ENCODE measurements at regions not wholly inside any gene's neighbourhood (a gene's known extent, or its start where the extent isn't known, plus 50 kb on each side); places are given as distances from the start of the nearest gene placed in this dataset.

DNA sequence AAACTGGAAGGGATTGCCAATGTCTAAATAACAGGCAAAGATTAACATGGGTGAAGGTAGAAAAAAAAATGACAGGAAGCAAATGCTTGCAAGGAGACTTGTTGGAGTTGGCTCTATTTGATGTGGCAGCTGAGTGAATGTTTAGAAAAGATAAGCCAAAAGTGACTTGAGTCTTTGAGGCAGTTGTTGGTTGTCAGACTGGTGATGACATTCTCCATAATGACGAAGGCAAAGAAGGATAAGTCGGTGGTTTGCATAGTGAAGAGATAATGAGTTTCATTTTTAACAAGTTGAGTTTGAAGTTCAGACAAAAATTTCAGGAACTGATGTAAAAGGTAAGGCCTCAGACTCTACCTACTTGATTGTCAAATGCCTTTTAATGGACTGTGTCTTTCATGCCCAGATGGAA is 704.1 kb upstream of the SGO1 start:
- POLR2A ChIA-PET = no interaction called here
- Mint-ChIP-seq H3K4me1 (no peaks in the 10 kb centered on the region), H3K36me3 (no peaks in the 10 kb centered on the region), H3K9me3 (no peaks in the 10 kb centered on the region), H3K4me3 (no peak overlapping the region), H3K27ac (no peak overlapping the region), H3K27me3 (ENCODE audit: low read depth) (no peaks in the 10 kb centered on the region)
- CTCF ChIA-PET = no interaction called here
- DNase-seq (ENCODE audit: low spot score) (no peak), ATAC-seq (no peak)
- TF ChIP-seq, protein P1, sequence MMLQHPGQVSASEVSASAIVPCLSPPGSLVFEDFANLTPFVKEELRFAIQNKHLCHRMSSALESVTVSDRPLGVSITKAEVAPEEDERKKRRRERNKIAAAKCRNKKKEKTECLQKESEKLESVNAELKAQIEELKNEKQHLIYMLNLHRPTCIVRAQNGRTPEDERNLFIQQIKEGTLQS (CRISPR knock-in tag; conservative IDR thresholded peaks at IDR 0.05) = no peak
- TF ChIP-seq TEAD1 (CRISPR knock-in tag; IDR thresholded peaks at IDR 0.05) = no peak
- no peak for TF ChIP-seq NFE2L1 (CRISPR knock-in tag; IDR thresholded peaks at IDR 0.05)
- TF ChIP-seq NFYB (CRISPR knock-in tag; conservative IDR thresholded peaks at IDR 0.05; ENCODE audit: low read depth) = no peak
- no peak for TF ChIP-seq ELF4 (CRISPR knock-in tag; IDR thresholded peaks at IDR 0.05; ENCODE audit: low read depth)
- no peak for TF ChIP-seq PRRX2 (CRISPR knock-in tag; IDR thresholded peaks at IDR 0.05)
- TF ChIP-seq RELA (CRISPR knock-in tag; IDR thresholded peaks at IDR 0.05; ENCODE audit: borderline replicate concordance) = no peak
- TF ChIP-seq, protein P2, sequence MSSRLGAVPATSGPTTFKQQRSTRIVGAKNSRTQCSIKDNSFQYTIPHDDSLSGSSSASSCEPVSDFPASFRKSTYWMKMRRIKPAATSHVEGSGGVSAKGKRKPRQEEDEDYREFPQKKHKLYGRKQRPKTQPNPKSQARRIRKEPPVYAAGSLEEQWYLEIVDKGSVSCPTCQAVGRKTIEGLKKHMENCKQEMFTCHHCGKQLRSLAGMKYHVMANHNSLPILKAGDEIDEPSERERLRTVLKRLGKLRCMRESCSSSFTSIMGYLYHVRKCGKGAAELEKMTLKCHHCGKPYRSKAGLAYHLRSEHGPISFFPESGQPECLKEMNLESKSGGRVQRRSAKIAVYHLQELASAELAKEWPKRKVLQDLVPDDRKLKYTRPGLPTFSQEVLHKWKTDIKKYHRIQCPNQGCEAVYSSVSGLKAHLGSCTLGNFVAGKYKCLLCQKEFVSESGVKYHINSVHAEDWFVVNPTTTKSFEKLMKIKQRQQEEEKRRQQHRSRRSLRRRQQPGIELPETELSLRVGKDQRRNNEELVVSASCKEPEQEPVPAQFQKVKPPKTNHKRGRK (CRISPR knock-in tag; IDR thresholded peaks at IDR 0.05; ENCODE audit: borderline replicate concordance) = no peak
- TF ChIP-seq ZNF263 (CRISPR knock-in tag; IDR thresholded peaks at IDR 0.05; ENCODE audit: low read depth) = no peak
- TF ChIP-seq ZNF396 (CRISPR knock-in tag; IDR thresholded peaks at IDR 0.05; ENCODE audit: borderline replicate concordance) = no peak
- TF ChIP-seq, protein P3, sequence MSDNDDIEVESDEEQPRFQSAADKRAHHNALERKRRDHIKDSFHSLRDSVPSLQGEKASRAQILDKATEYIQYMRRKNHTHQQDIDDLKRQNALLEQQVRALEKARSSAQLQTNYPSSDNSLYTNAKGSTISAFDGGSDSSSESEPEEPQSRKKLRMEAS (CRISPR knock-in tag; IDR thresholded peaks at IDR 0.05) = no peak
- TF ChIP-seq FOXK1 (CRISPR knock-in tag; IDR thresholded peaks at IDR 0.05) = no peak
- TF ChIP-seq, protein P4, sequence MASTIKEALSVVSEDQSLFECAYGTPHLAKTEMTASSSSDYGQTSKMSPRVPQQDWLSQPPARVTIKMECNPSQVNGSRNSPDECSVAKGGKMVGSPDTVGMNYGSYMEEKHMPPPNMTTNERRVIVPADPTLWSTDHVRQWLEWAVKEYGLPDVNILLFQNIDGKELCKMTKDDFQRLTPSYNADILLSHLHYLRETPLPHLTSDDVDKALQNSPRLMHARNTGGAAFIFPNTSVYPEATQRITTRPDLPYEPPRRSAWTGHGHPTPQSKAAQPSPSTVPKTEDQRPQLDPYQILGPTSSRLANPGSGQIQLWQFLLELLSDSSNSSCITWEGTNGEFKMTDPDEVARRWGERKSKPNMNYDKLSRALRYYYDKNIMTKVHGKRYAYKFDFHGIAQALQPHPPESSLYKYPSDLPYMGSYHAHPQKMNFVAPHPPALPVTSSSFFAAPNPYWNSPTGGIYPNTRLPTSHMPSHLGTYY (CRISPR knock-in tag; IDR thresholded peaks at IDR 0.05) = no peak

DNA sequence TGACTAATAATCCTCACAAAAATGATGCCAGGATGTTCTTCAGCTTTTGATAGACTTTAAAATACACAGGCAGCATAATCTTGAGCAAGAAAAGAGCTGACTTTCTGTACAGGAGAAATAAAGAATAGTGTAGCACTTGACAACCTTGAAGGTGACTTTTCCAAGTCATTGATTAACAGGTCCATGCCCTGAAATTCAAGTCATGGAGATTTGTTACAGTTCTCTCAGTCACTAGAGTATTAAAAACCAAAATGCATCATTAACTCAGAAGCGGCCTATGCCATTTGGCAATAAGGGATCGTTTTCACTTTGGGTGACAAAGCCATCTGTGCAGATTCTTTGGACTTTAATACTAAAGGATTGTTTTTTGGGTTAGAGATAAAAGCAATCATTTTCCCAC is 692.7 kb upstream of the SGO1 start:
- ChIA-PET CTCF (no interaction called here), POLR2A (no interaction called here)
- H3K27me3 Mint-ChIP-seq (ENCODE audit: low read depth) = no peaks in the 10 kb centered on the region
- H3K4me1 Mint-ChIP-seq = peaks cover 5% of the 10 kb centered on the region; the same call in 1 of the 2 replicates
- H3K9me3 Mint-ChIP-seq = peaks cover 16% of the 10 kb centered on the region
- no peak for DNase-seq (ENCODE audit: low spot score)
- peaks cover 8% of the 10 kb centered on the region for H3K36me3 Mint-ChIP-seq
- no peak overlapping the region for H3K27ac Mint-ChIP-seq
- no peak overlapping the region for H3K4me3 Mint-ChIP-seq
- no peak for ATAC-seq
- TF ChIP-seq, protein P5, sequence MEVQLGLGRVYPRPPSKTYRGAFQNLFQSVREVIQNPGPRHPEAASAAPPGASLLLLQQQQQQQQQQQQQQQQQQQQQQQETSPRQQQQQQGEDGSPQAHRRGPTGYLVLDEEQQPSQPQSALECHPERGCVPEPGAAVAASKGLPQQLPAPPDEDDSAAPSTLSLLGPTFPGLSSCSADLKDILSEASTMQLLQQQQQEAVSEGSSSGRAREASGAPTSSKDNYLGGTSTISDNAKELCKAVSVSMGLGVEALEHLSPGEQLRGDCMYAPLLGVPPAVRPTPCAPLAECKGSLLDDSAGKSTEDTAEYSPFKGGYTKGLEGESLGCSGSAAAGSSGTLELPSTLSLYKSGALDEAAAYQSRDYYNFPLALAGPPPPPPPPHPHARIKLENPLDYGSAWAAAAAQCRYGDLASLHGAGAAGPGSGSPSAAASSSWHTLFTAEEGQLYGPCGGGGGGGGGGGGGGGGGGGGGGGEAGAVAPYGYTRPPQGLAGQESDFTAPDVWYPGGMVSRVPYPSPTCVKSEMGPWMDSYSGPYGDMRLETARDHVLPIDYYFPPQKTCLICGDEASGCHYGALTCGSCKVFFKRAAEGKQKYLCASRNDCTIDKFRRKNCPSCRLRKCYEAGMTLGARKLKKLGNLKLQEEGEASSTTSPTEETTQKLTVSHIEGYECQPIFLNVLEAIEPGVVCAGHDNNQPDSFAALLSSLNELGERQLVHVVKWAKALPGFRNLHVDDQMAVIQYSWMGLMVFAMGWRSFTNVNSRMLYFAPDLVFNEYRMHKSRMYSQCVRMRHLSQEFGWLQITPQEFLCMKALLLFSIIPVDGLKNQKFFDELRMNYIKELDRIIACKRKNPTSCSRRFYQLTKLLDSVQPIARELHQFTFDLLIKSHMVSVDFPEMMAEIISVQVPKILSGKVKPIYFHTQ (CRISPR knock-in tag; IDR thresholded peaks at IDR 0.05) = no peak
- TF ChIP-seq ETV6 (CRISPR knock-in tag; IDR thresholded peaks at IDR 0.05) (no peak), NFYB (CRISPR knock-in tag; conservative IDR thresholded peaks at IDR 0.05; ENCODE audit: low read depth) (no peak), ZNF138 (CRISPR knock-in tag; conservative IDR thresholded peaks at IDR 0.05) (no peak), NR2C2 (CRISPR knock-in tag; IDR thresholded peaks at IDR 0.05) (no peak), SOX15 (CRISPR knock-in tag; IDR thresholded peaks at IDR 0.05) (no peak), SP1 (CRISPR knock-in tag; conservative IDR thresholded peaks at IDR 0.05) (no peak), ZNF396 (CRISPR knock-in tag; IDR thresholded peaks at IDR 0.05; ENCODE audit: borderline replicate concordance) (no peak), ZNF423 (CRISPR knock-in tag; IDR thresholded peaks at IDR 0.05) (no peak)
- TF ChIP-seq, protein P6, sequence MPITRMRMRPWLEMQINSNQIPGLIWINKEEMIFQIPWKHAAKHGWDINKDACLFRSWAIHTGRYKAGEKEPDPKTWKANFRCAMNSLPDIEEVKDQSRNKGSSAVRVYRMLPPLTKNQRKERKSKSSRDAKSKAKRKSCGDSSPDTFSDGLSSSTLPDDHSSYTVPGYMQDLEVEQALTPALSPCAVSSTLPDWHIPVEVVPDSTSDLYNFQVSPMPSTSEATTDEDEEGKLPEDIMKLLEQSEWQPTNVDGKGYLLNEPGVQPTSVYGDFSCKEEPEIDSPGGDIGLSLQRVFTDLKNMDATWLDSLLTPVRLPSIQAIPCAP (CRISPR knock-in tag; IDR thresholded peaks at IDR 0.05) = no peak
- TF ChIP-seq, protein P7, sequence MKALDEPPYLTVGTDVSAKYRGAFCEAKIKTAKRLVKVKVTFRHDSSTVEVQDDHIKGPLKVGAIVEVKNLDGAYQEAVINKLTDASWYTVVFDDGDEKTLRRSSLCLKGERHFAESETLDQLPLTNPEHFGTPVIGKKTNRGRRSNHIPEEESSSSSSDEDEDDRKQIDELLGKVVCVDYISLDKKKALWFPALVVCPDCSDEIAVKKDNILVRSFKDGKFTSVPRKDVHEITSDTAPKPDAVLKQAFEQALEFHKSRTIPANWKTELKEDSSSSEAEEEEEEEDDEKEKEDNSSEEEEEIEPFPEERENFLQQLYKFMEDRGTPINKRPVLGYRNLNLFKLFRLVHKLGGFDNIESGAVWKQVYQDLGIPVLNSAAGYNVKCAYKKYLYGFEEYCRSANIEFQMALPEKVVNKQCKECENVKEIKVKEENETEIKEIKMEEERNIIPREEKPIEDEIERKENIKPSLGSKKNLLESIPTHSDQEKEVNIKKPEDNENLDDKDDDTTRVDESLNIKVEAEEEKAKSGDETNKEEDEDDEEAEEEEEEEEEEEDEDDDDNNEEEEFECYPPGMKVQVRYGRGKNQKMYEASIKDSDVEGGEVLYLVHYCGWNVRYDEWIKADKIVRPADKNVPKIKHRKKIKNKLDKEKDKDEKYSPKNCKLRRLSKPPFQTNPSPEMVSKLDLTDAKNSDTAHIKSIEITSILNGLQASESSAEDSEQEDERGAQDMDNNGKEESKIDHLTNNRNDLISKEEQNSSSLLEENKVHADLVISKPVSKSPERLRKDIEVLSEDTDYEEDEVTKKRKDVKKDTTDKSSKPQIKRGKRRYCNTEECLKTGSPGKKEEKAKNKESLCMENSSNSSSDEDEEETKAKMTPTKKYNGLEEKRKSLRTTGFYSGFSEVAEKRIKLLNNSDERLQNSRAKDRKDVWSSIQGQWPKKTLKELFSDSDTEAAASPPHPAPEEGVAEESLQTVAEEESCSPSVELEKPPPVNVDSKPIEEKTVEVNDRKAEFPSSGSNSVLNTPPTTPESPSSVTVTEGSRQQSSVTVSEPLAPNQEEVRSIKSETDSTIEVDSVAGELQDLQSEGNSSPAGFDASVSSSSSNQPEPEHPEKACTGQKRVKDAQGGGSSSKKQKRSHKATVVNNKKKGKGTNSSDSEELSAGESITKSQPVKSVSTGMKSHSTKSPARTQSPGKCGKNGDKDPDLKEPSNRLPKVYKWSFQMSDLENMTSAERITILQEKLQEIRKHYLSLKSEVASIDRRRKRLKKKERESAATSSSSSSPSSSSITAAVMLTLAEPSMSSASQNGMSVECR (CRISPR knock-in tag; IDR thresholded peaks at IDR 0.05; ENCODE audit: borderline replicate concordance) = no peak
- TF ChIP-seq, protein P8, sequence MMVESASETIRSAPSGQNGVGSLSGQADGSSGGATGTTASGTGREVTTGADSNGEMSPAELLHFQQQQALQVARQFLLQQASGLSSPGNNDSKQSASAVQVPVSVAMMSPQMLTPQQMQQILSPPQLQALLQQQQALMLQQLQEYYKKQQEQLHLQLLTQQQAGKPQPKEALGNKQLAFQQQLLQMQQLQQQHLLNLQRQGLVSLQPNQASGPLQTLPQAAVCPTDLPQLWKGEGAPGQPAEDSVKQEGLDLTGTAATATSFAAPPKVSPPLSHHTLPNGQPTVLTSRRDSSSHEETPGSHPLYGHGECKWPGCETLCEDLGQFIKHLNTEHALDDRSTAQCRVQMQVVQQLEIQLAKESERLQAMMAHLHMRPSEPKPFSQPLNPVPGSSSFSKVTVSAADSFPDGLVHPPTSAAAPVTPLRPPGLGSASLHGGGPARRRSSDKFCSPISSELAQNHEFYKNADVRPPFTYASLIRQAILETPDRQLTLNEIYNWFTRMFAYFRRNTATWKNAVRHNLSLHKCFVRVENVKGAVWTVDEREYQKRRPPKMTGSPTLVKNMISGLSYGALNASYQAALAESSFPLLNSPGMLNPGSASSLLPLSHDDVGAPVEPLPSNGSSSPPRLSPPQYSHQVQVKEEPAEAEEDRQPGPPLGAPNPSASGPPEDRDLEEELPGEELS (CRISPR knock-in tag; IDR thresholded peaks at IDR 0.05) = no peak
- TF ChIP-seq, protein P3 (CRISPR knock-in tag; IDR thresholded peaks at IDR 0.05) = no peak
